ENCODE measurements at regions not wholly inside any gene's neighbourhood (a gene's known extent, or its start where the extent isn't known, plus 50 kb on each side); places are given as distances from the start of the nearest gene placed in this dataset.
A peak's percentile ranks its signal among the peaks of the same experiment; 100 is the strongest.

- Histone ChIP-seq H3K4me3 (no peak overlapping the region), H3K9me3 (peaks cover 0 to 11% (median 0%) of the 10 kb centered on the region in 11 donors), H3K36me3 (no peaks in the 10 kb centered on the region), H3K4me1 (no peaks in the 10 kb centered on the region), H3K27me3 (no peaks in the 10 kb centered on the region), H3K27ac (no peak overlapping the region)
- no peak for TF ChIP-seq CTCF (IDR thresholded peaks at IDR 0.05)
- ATAC-seq (peak in 1 of 8 donors; percentile 45), DNase-seq (no peak)
- 70 to 71% methylated on average over 11 of the region's 11 CpGs for WGBS, 2 donors
- intact Hi-C loops (cut with DNase I): no loop called here
These were observed 405.1 kb upstream of the KLF4 start for GRCh38 chr9:107894572-107895261.

- TF ChIP-seq CTCF (IDR thresholded peaks at IDR 0.05): no peak
- no peaks in the 10 kb centered on the region for H3K36me3 ChIP-seq
- H3K4me1 ChIP-seq: peaks cover 0 to 5% (median 0%) of the 10 kb centered on the region in 9 donors
- no peaks in the 10 kb centered on the region for H3K27me3 ChIP-seq
- H3K9me3 ChIP-seq: peaks cover 0 to 11% (median 0%) of the 10 kb centered on the region in 11 donors
- no peak for DNase-seq
- WGBS, 2 donors: 95 to 97% methylated on average over 3 of the region's 3 CpGs
- intact Hi-C loops (cut with DNase I): loop anchor here in 1 of 10 donors (2.0 kb wide), 1 partner anchor 32 kb away; no protein-coding TSS in a partner anchor
- no peak overlapping the region for H3K27ac ChIP-seq
- H3K4me3 ChIP-seq: no peak overlapping the region
- ATAC-seq: no peak
These were observed 401.4 kb upstream of the KLF4 start for GRCh38 chr9:107890921-107891465.

GRCh38 chr9:107888773-107889227, 399.2 kb upstream of the KLF4 start:
- no peaks in the 10 kb centered on the region for H3K27me3 ChIP-seq
- H3K27ac ChIP-seq: no peak overlapping the region
- WGBS, 2 donors: 90 to 93% methylated on average over 2 of the region's 2 CpGs
- H3K36me3 ChIP-seq: no peaks in the 10 kb centered on the region
- no peak for TF ChIP-seq CTCF (IDR thresholded peaks at IDR 0.05)
- peak in 1 of 8 donors; percentile 18 for ATAC-seq
- intact Hi-C loops (cut with DNase I): no loop called here
- H3K9me3 ChIP-seq: peaks cover 0 to 11% (median 0%) of the 10 kb centered on the region in 11 donors
- peaks cover 0 to 5% (median 0%) of the 10 kb centered on the region in 9 donors for H3K4me1 ChIP-seq
- H3K4me3 ChIP-seq: no peak overlapping the region
- DNase-seq: no peak

GRCh38 chr9:107886826-107887225, 397.3 kb upstream of the KLF4 start:
- no peak overlapping the region for H3K4me3 ChIP-seq
- no peaks in the 10 kb centered on the region for H3K36me3 ChIP-seq
- DNase-seq (no peak), ATAC-seq (no peak)
- H3K9me3 ChIP-seq: peaks cover 0 to 14% (median 0%) of the 10 kb centered on the region in 11 donors
- no peaks in the 10 kb centered on the region for H3K27me3 ChIP-seq
- no peak overlapping the region for H3K27ac ChIP-seq
- TF ChIP-seq CTCF (IDR thresholded peaks at IDR 0.05): no peak
- H3K4me1 ChIP-seq: peaks cover 0 to 5% (median 0%) of the 10 kb centered on the region in 9 donors
- intact Hi-C loops (cut with DNase I): no loop called here

Measured in heart right ventricle (tissue), 16 donors.